H9 (cell line): ENCODE measurements at regions not wholly inside any gene's neighbourhood (a gene's known extent, or its start where the extent isn't known, plus 50 kb on each side); places are given as distances from the start of the nearest gene placed in this dataset.

Experiments used
- DNase-seq: peaks from one replicate; pipeline ENCODE4 v3.0.0-alpha.2; 2017
- H2AFZ ChIP-seq: one replicate; pipeline ENCODE4 v1.6.1; 2013; ENCODE audit warnings: mild to moderate bottlenecking, low read length, control low read depth, moderate library complexity
- H2AK5ac ChIP-seq: 2 replicates; pipeline ENCODE4 v1.6.1; 2013; ENCODE audit warnings: low read length, control low read depth, mixed read lengths; ENCODE audit not compliant: insufficient read length
- H2BK120ac ChIP-seq: one replicate; pipeline ENCODE4 v1.6.1; 2013; ENCODE audit warnings: low read depth, mild to moderate bottlenecking, low read length, control low read depth, inconsistent platforms; ENCODE audit not compliant: poor library complexity, severe bottlenecking
- H2BK12ac ChIP-seq: 2 replicates; pipeline ENCODE4 v1.6.1; 2013; ENCODE audit warnings: low read length, control low read depth, mixed read lengths, low read depth; ENCODE audit not compliant: insufficient read length
- H2BK15ac ChIP-seq: 2 replicates; pipeline ENCODE4 v1.6.1; 2013; ENCODE audit warnings: low read depth, low read length, control low read depth
- H2BK20ac ChIP-seq: one replicate; pipeline ENCODE4 v1.6.1; 2013; ENCODE audit warnings: low read depth, mild to moderate bottlenecking, low read length, control low read depth, inconsistent platforms; ENCODE audit not compliant: poor library complexity, severe bottlenecking
- H2BK5ac ChIP-seq: 2 replicates; pipeline ENCODE4 v1.6.1; 2013; ENCODE audit warnings: low read length, control low read depth, mixed read lengths; ENCODE audit not compliant: insufficient read length
- H3K14ac ChIP-seq: 2 replicates; pipeline ENCODE4 v1.6.1; 2013; ENCODE audit warnings: low read length, control low read depth; ENCODE audit not compliant: insufficient read depth
- H3K18ac ChIP-seq: 2 replicates; pipeline ENCODE4 v1.6.1; 2013; ENCODE audit warnings: low read depth, mild to moderate bottlenecking, mixed read lengths, low read length, control low read depth; ENCODE audit not compliant: insufficient read length
- H3K23ac ChIP-seq: 2 replicates; pipeline ENCODE4 v1.6.1; 2013; ENCODE audit warnings: low read length, control low read depth, mixed read lengths, low read depth; ENCODE audit not compliant: insufficient read length
- H3K23me2 ChIP-seq: 2 replicates; pipeline ENCODE4 v1.6.1; 2013; ENCODE audit warnings: low read depth, mild to moderate bottlenecking, mixed read lengths, low read length, control low read depth; ENCODE audit not compliant: insufficient read length, poor library complexity, severe bottlenecking
- H3K27ac ChIP-seq: 2 replicates; pipeline ENCODE4 v1.5.1; 2013; ENCODE audit warnings: low read length, control low read depth, mixed read lengths, low read depth; ENCODE audit not compliant: insufficient read length
- H3K27me3 ChIP-seq: 2 replicates; pipeline ENCODE4 v1.6.1; 2013; ENCODE audit warnings: low read length, control low read depth, inconsistent platforms; ENCODE audit not compliant: insufficient read depth
- H3K4ac ChIP-seq: 2 replicates; pipeline ENCODE4 v1.6.1; 2013; ENCODE audit warnings: low read depth, mild to moderate bottlenecking, control low read depth, inconsistent platforms, low read length, moderate library complexity
- H3K4me1 ChIP-seq: 2 replicates; pipeline ENCODE4 v1.6.1; 2013; ENCODE audit warnings: low read length, control low read depth, inconsistent platforms; ENCODE audit not compliant: insufficient read depth
- H3K4me2 ChIP-seq: 2 replicates; pipeline ENCODE4 v1.6.1; 2013; ENCODE audit warnings: low read length, control low read depth, mixed read lengths; ENCODE audit not compliant: insufficient read length, insufficient read depth
- H3K56ac ChIP-seq: 2 replicates; pipeline ENCODE4 v1.6.1; 2013; ENCODE audit warnings: low read depth, mild to moderate bottlenecking, mixed read lengths, low read length, control low read depth; ENCODE audit not compliant: insufficient read length
- H3K79me1 ChIP-seq: 2 replicates; pipeline ENCODE4 v1.6.1; 2013; ENCODE audit warnings: low read depth, mild to moderate bottlenecking, moderate library complexity, low read length, control low read depth, inconsistent platforms; ENCODE audit not compliant: insufficient read depth, poor library complexity, severe bottlenecking
- H3K79me2 ChIP-seq: 2 replicates; pipeline ENCODE4 v1.6.1; 2013; ENCODE audit warnings: low read length, control low read depth, inconsistent platforms; ENCODE audit not compliant: insufficient read depth
- H3K9ac ChIP-seq: 2 replicates; pipeline ENCODE4 v1.6.1; 2013; ENCODE audit warnings: low read length, control low read depth, mixed read lengths; ENCODE audit not compliant: insufficient read length; ENCODE audit errors: extremely low read depth
- H3K9me3 ChIP-seq: one replicate; pipeline ENCODE4 v1.6.1; 2013; ENCODE audit warnings: low read depth, low read length, inconsistent platforms; ENCODE audit not compliant: control insufficient read depth
- H3T11ph ChIP-seq: one replicate; pipeline ENCODE4 v1.6.1; 2013; ENCODE audit warnings: mild to moderate bottlenecking, low read length, control low read depth, inconsistent platforms
- H4K20me1 ChIP-seq: one replicate; pipeline ENCODE4 v1.6.1; 2013; ENCODE audit not compliant: control insufficient read depth, insufficient read length, insufficient read depth
- H4K5ac ChIP-seq: 2 replicates; pipeline ENCODE4 v1.6.1; 2013; ENCODE audit warnings: low read depth, mild to moderate bottlenecking, mixed read lengths, low read length, control low read depth; ENCODE audit not compliant: insufficient read length
- H4K8ac ChIP-seq: replicated peaks from 2 replicates; pipeline ENCODE4 v1.6.1; 2013; ENCODE audit warnings: low read length, control low read depth, mixed read lengths, low read depth; ENCODE audit not compliant: insufficient read length
- H4K91ac ChIP-seq: 2 replicates; pipeline ENCODE4 v1.6.1; 2013; ENCODE audit warnings: low read depth, mild to moderate bottlenecking, moderate library complexity, mixed read lengths, low read length, control low read depth; ENCODE audit not compliant: insufficient read length
- H3K27ac Mint-ChIP-seq, 3 experiments: 2 replicates in 2 of 3; 3 replicates in 1 of 3; pipeline ENCODE4 v1.8.0; 2020 to 2021; ENCODE audit warnings: mixed read lengths in 3 of 3, mild to moderate bottlenecking in 1 of 3, moderate library complexity in 1 of 3
- H3K27me3 Mint-ChIP-seq: 2 replicates; pipeline ENCODE4 v1.8.0; 2021; ENCODE audit warnings: low read depth, mild to moderate bottlenecking, moderate library complexity, mixed read lengths
- H3K36me3 Mint-ChIP-seq, 3 experiments: 2 replicates in 2 of 3; 3 replicates in 1 of 3; pipeline ENCODE4 v1.8.0; 2020 to 2021; ENCODE audit warnings: low read depth in 3 of 3, mixed read lengths in 3 of 3; ENCODE audit not compliant: insufficient read depth in 1 of 3
- H3K4me1 Mint-ChIP-seq, 2 experiments: 2 replicates each; pipeline ENCODE4 v1.8.0; 2020; ENCODE audit warnings: mixed read lengths in 2 of 2
- H3K4me3 Mint-ChIP-seq, 2 experiments: 2 replicates in 1 of 2; 3 replicates in 1 of 2; pipeline ENCODE4 v1.8.0; 2020 to 2021; ENCODE audit warnings: mild to moderate bottlenecking in 2 of 2, mixed read lengths in 2 of 2, moderate library complexity in 1 of 2
- H3K9me3 Mint-ChIP-seq, 2 experiments: 2 replicates in 1 of 2; 3 replicates in 1 of 2; pipeline ENCODE4 v1.8.0; 2020; ENCODE audit warnings: mild to moderate bottlenecking in 2 of 2, mixed read lengths in 2 of 2, moderate library complexity in 1 of 2
- CTCF ChIP-seq: fragments of 200-600 bp; sonication (generic); conservative IDR thresholded peaks from 3 replicates; pipeline ENCODE4 v1.8.0; 2021; ENCODE audit warnings: antibody characterized with exemption, mild to moderate bottlenecking
- WGBS: extraction: QIAGEN DNeasy Blood & Tissue Kit; methylation state at CpG from one replicate; pipeline ENCODE4 v1.1.7; 2013; ENCODE audit warnings: missing lambda C conversion rate, low lambda C conversion rate, mixed read lengths; ENCODE audit not compliant: insufficient read length; ENCODE audit errors: extremely low coverage; 5-methylcytosine and 5-hydroxymethylcytosine counted together

- no CpG with 5 or more reads among the region's 3 CpGs for WGBS
- peaks cover 8 to 20% (median 11%) of the 10 kb centered on the region in 3 experiments for H3K36me3 Mint-ChIP-seq
- Histone ChIP-seq H2BK120ac (no peak overlapping the region), H2AFZ (no peak overlapping the region), H3K9ac (no peak overlapping the region), H3K4me2 (no peak overlapping the region), H2BK12ac (no peak overlapping the region), H3K4ac (no peak overlapping the region), H3K9me3 (no peaks in the 10 kb centered on the region), H3K23ac (no peak overlapping the region), H3K79me1 (no peaks in the 10 kb centered on the region), H2AK5ac (no peak overlapping the region), H3K79me2 (no peaks in the 10 kb centered on the region), H3K56ac (no peak overlapping the region), H3K18ac (no peak overlapping the region), H3K27me3 (no peaks in the 10 kb centered on the region), H4K91ac (no peak overlapping the region), H2BK20ac (no peak overlapping the region), H3K14ac (no peak overlapping the region), H3T11ph (no peak overlapping the region), H2BK15ac (no peak overlapping the region), H3K27ac (no peak overlapping the region), H3K4me1 (peaks cover 3% of the 10 kb centered on the region; the same call in 1 of the 2 replicates), H4K8ac (no peak overlapping the region), H4K5ac (no peak overlapping the region), H4K20me1 (no peaks in the 10 kb centered on the region), H3K23me2 (no peaks in the 10 kb centered on the region), H2BK5ac (no peak overlapping the region)
- H3K27me3 Mint-ChIP-seq, result peaks cover 17% of the 10 kb centered on the region
- H3K9me3 Mint-ChIP-seq, result peaks cover 24% of the 10 kb centered on the region in 2 experiments
- no peak overlapping the region; a peak in 1 of 7 replicates for H3K27ac Mint-ChIP-seq
- peaks cover 6 to 10% of the 10 kb centered on the region in 2 experiments for H3K4me1 Mint-ChIP-seq
- no peak overlapping the region for H3K4me3 Mint-ChIP-seq
- no peak for DNase-seq
- no peak; the same call in 2 of the 3 replicates for TF ChIP-seq CTCF
These were observed 401.4 kb downstream of the TNS3 start for GRCh38 chr7:47180516-47180826.
